Dedifferentiated amniotic fluid mesenchymal stem cell (primary cell): ENCODE measurements at regions not wholly inside any gene's neighbourhood (a gene's known extent, or its start where the extent isn't known, plus 50 kb on each side); places are given as distances from the start of the nearest gene placed in this dataset.
"Not testable (repeated sequence)": the region's sequence is repeated elsewhere in the genome, so short reads cannot be mapped to it uniquely, and the experiment has no call there.

Experiments used
- DNase-seq: peaks from one replicate; pipeline ENCODE4 v3.0.0-alpha.2; 2016; ENCODE audit errors: extremely low spot score

- DNase-seq, result not testable (repeated sequence)
Measured at GRCh38 chr6:75031102-75031501, 174.8 kb downstream of the COL12A1 start.

DNA sequence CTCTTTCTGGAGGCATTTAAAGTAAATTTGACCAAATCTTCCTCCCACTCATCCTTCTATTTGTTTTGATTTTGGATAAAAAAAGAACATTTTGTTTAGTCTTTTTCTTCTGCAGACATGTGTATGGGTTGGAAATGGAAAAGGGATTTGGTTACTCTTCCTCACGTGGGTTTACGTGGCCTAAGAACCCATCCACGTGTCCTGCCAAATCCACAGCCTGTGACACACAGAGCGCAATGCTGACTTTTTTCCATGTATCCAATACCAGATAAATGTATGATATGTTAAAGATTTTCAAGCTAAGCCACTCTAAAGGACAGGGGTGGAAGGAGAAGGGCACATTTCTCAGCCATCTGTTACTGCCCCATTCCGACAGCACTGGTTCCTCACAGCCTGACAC, 176.5 kb downstream of the COL12A1 start:
- DNase-seq, result no peak

DNA sequence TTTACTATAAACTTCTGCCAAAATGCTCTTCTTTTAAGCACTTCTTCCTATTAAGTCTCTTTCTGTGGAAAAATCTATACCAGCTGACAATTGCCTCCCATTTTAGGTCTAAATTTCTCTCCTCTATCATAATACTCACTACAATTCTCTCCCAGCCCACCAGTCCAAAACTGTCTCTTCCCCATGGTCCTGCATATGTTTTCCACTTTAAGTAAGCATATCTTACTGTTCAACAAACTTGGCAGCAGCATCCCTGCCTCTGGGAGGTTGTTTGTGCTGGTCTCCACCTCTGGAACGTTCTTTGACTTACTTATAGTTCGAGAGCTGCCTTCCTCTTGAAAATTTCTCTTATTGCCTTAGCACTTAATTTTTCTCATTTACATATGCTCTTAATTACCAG, 180.5 kb downstream of the COL12A1 start:
- no peak for DNase-seq

- DNase-seq, result no peak
Measured at GRCh38 chr6:75024828-75025227, 181.0 kb downstream of the COL12A1 start.

GRCh38 chr6:75023634-75024033, 182.2 kb downstream of the COL12A1 start:
- no peak for DNase-seq

DNA sequence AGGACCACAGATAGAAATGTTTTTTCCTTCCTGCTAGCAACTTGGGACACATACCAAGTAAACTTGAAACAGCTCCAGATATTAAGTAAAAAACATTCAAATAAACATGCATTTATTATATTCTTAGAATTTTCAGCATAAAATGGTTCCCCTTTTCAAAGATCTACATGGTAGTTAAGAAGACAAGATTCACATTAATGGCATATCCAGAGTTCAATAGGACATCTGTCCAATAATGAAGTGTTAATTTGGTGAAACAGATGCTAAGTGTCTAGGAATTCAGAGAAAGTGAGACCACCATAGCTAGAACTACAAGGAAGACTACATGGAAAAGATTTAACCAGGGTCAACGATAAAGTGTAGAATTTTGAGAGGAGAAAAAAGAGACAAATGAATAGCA, 184.9 kb downstream of the COL12A1 start:
- DNase-seq, result no peak

GRCh38 chr6:75020376-75020775, 185.5 kb downstream of the COL12A1 start:
- no peak for DNase-seq

- DNase-seq, result no peak
Measured at GRCh38 chr6:75012018-75012417, 193.8 kb downstream of the COL12A1 start.

DNA sequence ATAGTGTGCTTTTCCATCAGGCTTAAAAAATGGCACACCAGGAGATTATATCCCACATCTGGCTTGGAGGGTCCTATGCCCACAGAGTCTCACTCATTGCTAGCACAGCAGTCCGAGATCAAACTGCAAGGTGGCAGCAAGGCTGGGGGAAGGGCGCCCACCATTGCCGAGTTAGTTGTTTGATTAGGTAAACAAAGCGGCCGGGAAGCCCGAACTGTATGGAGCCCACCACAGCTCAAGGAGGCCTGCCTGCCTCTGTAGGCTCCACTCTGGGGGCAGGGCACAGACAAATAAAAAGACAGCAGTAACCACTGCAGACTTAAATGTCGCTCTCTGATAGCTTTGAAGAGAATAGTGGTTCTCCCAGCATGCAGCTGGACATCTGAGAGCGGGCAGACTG, 201.9 kb downstream of the COL12A1 start:
- not testable (repeated sequence) for DNase-seq

DNA sequence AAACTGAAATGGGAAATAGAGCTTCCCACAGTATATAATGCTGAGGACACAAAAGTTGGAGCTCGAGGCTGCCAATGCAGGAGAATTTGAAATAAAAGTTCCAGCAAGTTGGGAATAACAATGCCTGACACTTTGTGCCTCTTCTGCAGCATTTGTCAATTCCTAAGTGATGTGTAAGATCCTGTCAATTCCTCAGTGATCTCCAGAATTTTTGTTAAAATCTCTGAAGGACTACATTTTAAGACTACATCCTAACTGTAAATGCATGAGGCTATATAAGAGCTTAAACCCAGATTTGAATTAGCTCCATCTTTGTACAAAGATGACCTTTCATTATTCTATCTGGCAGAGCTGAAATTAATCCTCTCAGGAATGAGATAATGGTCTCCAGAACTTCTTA, 208.2 kb downstream of the COL12A1 start:
- DNase-seq, result no peak

- DNase-seq, result no peak
Measured at GRCh38 chr6:74993136-74993535, 212.7 kb downstream of the COL12A1 start.

- peak; percentile 30 for DNase-seq
Measured at GRCh38 chr6:74991573-74992332, 214.1 kb downstream of the COL12A1 start.

DNA sequence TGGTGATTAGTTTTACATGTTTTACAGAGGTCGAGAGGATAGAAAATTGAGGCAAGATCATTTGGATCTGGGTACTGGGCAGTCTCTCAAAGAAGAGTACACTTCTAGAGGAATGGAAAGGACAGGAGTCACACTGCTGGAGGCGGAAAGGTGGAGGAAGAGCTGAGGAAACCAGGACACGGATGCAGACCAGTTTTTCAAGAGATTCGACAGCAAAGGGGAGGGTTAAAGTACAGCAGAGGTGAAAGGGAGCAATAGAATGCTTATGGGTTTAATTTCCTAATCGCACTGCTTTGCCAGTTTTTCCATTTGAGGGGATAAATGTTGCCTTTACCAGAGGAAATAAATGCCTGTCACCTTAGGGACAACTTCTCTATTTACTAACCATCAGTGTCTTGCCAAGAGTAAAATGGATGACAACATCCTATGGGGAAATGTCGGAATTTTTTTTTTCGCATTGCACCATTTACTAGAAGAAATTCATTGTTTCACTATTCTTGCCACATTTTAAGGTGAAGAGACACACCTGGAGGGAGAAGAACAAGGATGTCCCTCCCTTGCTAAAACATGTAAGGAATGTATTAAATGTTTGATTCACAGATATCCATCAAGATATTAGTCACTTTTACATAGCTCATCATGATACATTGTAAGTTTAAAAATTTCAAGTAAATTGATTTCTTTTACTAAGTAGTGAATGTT, 226.6 kb downstream of the COL12A1 start:
- no peak for DNase-seq

- no peak for DNase-seq
Measured at GRCh38 chr6:74976701-74977100, 229.2 kb downstream of the COL12A1 start.

GRCh38 chr6:74976026-74976425, 229.8 kb downstream of the COL12A1 start:
- no peak for DNase-seq

DNA sequence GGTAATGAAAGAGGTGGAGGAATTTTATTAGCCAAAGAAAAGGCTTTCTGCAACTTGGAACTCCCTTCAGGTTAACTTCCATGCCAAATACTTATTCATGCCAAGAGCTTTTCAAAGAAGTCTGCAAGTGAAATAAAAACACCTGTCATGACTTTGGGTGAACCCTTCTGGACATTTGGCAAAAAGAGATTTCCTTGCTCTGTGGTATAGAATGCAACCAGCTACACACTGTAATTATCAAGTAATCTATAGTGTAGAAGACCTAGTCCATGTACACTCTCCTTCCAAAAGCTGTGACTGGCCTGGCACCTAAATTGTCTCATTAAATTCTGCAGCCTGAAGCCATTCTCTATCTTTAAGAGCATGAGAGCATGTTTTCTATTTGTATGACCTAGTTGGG, 232.3 kb downstream of the COL12A1 start:
- no peak for DNase-seq

GRCh38 chr6:74971633-74972032, 234.2 kb downstream of the COL12A1 start:
- DNase-seq, result no peak

GRCh38 chr6:74969591-74970267, 236.1 kb downstream of the COL12A1 start:
- no peak for DNase-seq

- no peak for DNase-seq
Measured at GRCh38 chr6:74967821-74968220, 238.0 kb downstream of the COL12A1 start.

GRCh38 chr6:74966712-74967111, 239.1 kb downstream of the COL12A1 start:
- no peak for DNase-seq

- no peak for DNase-seq
Measured at GRCh38 chr6:74964871-74965441, 240.9 kb downstream of the COL12A1 start.
